ENCODE measurements at regions not wholly inside any gene's neighbourhood (a gene's known extent, or its start where the extent isn't known, plus 50 kb on each side); places are given as distances from the start of the nearest gene placed in this dataset.

DNA sequence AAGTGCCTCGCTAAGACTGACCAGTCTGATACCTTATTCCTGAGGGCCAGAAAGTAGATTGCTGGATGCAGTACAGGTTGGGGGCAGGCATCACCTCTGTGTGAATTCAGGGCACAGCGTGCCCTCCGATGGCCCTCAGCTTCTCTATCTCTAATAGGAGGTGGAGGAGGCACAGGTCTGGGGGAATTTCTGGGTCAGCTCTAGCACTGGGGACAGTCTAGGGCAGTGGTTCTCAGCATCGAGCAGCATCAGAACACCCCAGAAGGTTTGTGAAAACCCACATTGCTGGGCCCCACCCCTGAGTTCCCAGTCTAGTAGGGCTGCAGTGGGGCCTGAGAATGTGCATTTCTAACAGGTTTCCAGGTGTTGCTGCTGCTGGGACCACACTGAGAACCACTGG, 166.7 kb downstream of the CDC5L start:
- DNase-seq (ENCODE audit: low read depth): no peak
- no peak for TF ChIP-seq MYC (IDR thresholded peaks at IDR 0.05; ENCODE audit: low read depth, low read length)
- TF ChIP-seq, protein P1, sequence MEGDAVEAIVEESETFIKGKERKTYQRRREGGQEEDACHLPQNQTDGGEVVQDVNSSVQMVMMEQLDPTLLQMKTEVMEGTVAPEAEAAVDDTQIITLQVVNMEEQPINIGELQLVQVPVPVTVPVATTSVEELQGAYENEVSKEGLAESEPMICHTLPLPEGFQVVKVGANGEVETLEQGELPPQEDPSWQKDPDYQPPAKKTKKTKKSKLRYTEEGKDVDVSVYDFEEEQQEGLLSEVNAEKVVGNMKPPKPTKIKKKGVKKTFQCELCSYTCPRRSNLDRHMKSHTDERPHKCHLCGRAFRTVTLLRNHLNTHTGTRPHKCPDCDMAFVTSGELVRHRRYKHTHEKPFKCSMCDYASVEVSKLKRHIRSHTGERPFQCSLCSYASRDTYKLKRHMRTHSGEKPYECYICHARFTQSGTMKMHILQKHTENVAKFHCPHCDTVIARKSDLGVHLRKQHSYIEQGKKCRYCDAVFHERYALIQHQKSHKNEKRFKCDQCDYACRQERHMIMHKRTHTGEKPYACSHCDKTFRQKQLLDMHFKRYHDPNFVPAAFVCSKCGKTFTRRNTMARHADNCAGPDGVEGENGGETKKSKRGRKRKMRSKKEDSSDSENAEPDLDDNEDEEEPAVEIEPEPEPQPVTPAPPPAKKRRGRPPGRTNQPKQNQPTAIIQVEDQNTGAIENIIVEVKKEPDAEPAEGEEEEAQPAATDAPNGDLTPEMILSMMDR (IDR thresholded peaks at IDR 0.05; ENCODE audit: low read depth, low read length): no peak
- TF ChIP-seq, protein P2, sequence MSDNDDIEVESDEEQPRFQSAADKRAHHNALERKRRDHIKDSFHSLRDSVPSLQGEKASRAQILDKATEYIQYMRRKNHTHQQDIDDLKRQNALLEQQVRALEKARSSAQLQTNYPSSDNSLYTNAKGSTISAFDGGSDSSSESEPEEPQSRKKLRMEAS (IDR thresholded peaks at IDR 0.05; ENCODE audit: low read depth, low read length): no peak
- TF ChIP-seq POLR2A (IDR thresholded peaks at IDR 0.05; ENCODE audit: extremely low read depth, insufficient read length): no peak
- no peak overlapping the region for H3K4me3 ChIP-seq (ENCODE audit: low read depth, low read length)

DNA sequence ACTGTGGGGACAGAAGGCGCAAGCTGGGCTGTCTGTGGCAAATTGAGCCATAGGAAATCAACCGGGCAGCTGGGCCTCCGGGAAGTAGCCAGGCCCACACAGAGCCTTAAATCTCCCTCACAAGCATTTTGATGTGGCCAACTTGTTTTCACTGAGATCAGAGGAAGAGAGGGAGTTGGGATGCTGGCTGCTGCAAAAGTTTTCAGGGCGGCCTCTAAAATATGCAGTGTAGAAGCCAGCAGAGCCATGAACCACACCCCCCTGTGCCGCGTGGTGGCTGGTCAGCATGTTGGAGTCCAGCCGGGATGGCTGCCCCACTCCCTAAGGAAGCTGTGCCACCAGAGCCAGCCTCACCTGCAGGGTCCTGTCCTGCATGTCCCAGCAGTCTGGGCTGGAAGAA, 167.4 kb downstream of the CDC5L start:
- DNase-seq (ENCODE audit: low read depth): no peak
- H3K4me3 ChIP-seq (ENCODE audit: low read depth, low read length): no peak overlapping the region
- TF ChIP-seq, protein P2 (IDR thresholded peaks at IDR 0.05; ENCODE audit: low read depth, low read length): no peak
- TF ChIP-seq, protein P1 (IDR thresholded peaks at IDR 0.05; ENCODE audit: low read depth, low read length): no peak
- TF ChIP-seq MYC (IDR thresholded peaks at IDR 0.05; ENCODE audit: low read depth, low read length): no peak

DNA sequence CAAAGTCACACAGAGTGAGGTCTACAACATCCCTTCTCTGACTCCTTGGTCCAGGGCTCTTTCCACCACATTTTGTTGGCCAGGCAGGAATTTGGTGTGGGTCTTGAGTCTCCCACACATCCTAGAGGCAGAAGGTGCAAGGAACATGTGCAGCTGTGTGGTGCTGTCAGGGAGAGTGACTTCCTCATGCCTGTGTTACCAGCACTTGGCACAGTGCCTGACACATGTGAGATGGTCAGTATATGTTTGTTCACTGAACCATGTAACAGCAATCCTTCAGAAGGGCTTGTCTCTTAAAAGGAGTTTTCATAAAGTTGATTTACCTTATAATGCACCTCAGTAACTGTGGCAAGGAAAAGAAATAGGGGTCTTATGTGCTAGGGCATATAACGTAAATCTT, 168.5 kb downstream of the CDC5L start:
- no peak overlapping the region for H3K4me3 ChIP-seq (ENCODE audit: low read depth, low read length)
- peak; percentile 22 for DNase-seq (ENCODE audit: low read depth)
- TF ChIP-seq, protein P2 (IDR thresholded peaks at IDR 0.05; ENCODE audit: low read depth, low read length): no peak
- TF ChIP-seq MYC (IDR thresholded peaks at IDR 0.05; ENCODE audit: low read depth, low read length) (no peak), POLR2A (IDR thresholded peaks at IDR 0.05; ENCODE audit: extremely low read depth, insufficient read length) (no peak)
- TF ChIP-seq, protein P1 (IDR thresholded peaks at IDR 0.05; ENCODE audit: low read depth, low read length): no peak

DNA sequence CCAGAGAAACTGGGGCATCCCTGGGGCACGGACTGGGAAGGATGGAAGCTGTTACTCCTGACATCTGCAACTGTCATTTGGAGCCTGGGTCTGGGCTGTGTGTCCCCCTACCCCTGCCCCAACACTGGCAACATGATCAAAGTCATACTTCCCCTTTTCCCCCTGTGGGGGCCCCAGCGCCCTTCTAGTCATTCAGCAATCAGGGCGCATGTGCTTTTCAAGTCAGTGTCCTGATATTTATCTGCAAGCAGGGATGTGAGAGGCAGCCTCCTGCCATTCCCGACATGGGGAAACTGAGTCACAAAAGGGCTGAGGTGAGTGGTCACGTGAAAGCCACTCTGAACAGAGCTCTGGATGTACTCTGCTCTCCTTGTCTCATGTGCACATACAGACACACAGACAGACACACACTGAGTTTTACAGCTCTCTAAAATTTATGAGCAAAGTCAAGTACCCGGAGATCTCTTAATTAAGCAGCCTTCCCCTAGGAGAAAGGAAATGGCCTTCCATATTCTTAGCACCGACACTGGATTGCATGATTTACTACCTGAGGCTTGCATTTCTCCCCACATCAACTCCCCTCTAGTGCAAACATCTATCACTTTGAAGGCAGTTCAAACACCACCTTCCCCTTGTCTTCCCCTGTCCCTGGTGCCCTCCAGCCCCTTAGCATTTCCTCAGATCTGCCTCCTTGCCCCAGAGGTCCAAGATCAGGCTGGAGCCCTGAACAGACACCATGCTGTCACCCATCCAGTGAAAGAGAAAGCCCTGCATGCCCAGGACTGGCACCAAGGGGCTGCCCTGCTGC, 170.7 kb downstream of the CDC5L start:
- H3K4me3 ChIP-seq (ENCODE audit: low read depth, low read length): no peak overlapping the region
- peak; percentile 40 for DNase-seq (ENCODE audit: low read depth)
- no peak for TF ChIP-seq POLR2A (IDR thresholded peaks at IDR 0.05; ENCODE audit: extremely low read depth, insufficient read length)
- TF ChIP-seq, protein P2 (IDR thresholded peaks at IDR 0.05; ENCODE audit: low read depth, low read length): peak; percentile 37; the same call in 1 of the 2 replicates
- TF ChIP-seq, protein P1 (IDR thresholded peaks at IDR 0.05; ENCODE audit: low read depth, low read length): no peak
- no peak for TF ChIP-seq MYC (IDR thresholded peaks at IDR 0.05; ENCODE audit: low read depth, low read length)

DNA sequence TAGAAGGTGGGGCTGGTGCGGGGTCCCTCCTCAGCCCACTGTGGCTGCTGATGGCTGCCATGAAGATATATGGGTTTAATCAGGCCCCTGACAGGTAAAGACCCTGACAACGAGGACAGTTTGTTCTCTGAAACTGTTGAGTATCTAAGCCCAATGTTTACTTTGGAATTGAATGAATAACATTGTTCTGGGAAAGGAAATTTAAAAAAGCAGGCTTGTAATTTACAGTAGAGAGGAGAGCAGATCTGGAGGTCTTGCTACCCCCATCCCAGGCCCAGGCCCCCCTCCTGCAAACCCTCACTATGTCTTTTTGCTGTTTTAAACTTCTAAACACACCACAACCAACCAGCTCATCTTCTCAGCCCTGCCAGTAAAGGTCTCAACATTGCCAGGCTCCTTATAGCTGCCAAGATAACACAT, 171.3 kb downstream of the CDC5L start:
- TF ChIP-seq POLR2A (IDR thresholded peaks at IDR 0.05; ENCODE audit: extremely low read depth, insufficient read length) (no peak), MYC (IDR thresholded peaks at IDR 0.05; ENCODE audit: low read depth, low read length) (no peak)
- TF ChIP-seq, protein P1 (IDR thresholded peaks at IDR 0.05; ENCODE audit: low read depth, low read length): no peak
- TF ChIP-seq, protein P2 (IDR thresholded peaks at IDR 0.05; ENCODE audit: low read depth, low read length): no peak
- H3K4me3 ChIP-seq (ENCODE audit: low read depth, low read length): no peak overlapping the region
- no peak for DNase-seq (ENCODE audit: low read depth)
